ENCODE measurements at regions not wholly inside any gene's neighbourhood (a gene's known extent, or its start where the extent isn't known, plus 50 kb on each side); places are given as distances from the start of the nearest gene placed in this dataset.

- TF ChIP-seq POLR2A (IDR thresholded peaks at IDR 0.05; ENCODE audit: low read depth) (no peak), CTCF (IDR thresholded peaks at IDR 0.05) (no peak), EP300 (IDR thresholded peaks at IDR 0.05) (no peak)
Observed at GRCh38 chr1:56377431-56377830, 201.9 kb downstream of the PLPP3 start.
